Thyroid gland (tissue), 4 donors: ENCODE measurements at regions not wholly inside any gene's neighbourhood (a gene's known extent, or its start where the extent isn't known, plus 50 kb on each side); places are given as distances from the start of the nearest gene placed in this dataset.

Experiments used
- POLR2A ChIP-seq, 2 donors: fragments of 450-650 bp; IDR thresholded peaks; one replicate each; pipeline ENCODE4 v1.6.1; 2017; ENCODE audit warnings: antibody characterized with exemption in 2 of 2, mild to moderate bottlenecking in 2 of 2, moderate library complexity in 1 of 2
- TF ChIP-seq, protein P1 (sequence below), 6 experiments: fragments of 200-600 bp in 3 of 6; fragments of 450-650 bp in 3 of 6; sonication (generic) in 3 of 6; IDR thresholded peaks; one replicate each; pipeline ENCODE4 v1.5.1; 2016 to 2019; ENCODE audit warnings: antibody characterized with exemption in 6 of 6, mild to moderate bottlenecking in 2 of 6, inconsistent platforms in 1 of 6, moderate library complexity in 1 of 6

DNA sequence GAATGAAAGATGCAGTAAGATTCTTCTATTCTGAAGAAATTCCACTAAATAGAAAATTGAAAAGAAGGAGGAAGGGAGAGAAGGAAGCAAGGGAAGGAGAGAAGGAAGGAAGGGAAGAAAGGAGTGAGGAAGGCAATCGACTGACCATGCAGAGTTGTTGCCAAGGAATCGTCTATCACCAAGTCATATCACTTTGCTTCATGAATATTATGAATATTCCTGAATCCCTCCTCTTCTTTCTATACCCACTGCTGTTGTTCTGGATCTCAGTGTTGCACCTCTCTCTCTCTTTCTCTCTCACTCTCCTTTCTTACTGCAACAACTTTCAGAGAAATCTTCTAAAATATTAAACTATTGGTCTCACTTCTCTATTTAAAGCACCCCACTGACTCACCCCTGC lies 222.4 kb downstream of the IPO8 start:
- TF ChIP-seq, protein P1, sequence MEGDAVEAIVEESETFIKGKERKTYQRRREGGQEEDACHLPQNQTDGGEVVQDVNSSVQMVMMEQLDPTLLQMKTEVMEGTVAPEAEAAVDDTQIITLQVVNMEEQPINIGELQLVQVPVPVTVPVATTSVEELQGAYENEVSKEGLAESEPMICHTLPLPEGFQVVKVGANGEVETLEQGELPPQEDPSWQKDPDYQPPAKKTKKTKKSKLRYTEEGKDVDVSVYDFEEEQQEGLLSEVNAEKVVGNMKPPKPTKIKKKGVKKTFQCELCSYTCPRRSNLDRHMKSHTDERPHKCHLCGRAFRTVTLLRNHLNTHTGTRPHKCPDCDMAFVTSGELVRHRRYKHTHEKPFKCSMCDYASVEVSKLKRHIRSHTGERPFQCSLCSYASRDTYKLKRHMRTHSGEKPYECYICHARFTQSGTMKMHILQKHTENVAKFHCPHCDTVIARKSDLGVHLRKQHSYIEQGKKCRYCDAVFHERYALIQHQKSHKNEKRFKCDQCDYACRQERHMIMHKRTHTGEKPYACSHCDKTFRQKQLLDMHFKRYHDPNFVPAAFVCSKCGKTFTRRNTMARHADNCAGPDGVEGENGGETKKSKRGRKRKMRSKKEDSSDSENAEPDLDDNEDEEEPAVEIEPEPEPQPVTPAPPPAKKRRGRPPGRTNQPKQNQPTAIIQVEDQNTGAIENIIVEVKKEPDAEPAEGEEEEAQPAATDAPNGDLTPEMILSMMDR (IDR thresholded peaks at IDR 0.05): no peak
- TF ChIP-seq POLR2A (IDR thresholded peaks at IDR 0.05): no peak
